Skin of body (tissue), 1 donor: ENCODE measurements at regions not wholly inside any gene's neighbourhood (a gene's known extent, or its start where the extent isn't known, plus 50 kb on each side); places are given as distances from the start of the nearest gene placed in this dataset.
"Not testable (repeated sequence)": the region's sequence is repeated elsewhere in the genome, so short reads cannot be mapped to it uniquely, and the experiment has no call there.

ENCODE experiments used
- DNase-seq: peaks from one replicate; lab custom pipeline; 2025; lab: John Stamatoyannopoulos, UW

GRCh38 chr1:229710746-229711145 lies 84.7 kb downstream of the URB2 start:
- no peak for DNase-seq

- DNase-seq: no peak
These were observed 88.3 kb downstream of the URB2 start for GRCh38 chr1:229714306-229714705.

DNA sequence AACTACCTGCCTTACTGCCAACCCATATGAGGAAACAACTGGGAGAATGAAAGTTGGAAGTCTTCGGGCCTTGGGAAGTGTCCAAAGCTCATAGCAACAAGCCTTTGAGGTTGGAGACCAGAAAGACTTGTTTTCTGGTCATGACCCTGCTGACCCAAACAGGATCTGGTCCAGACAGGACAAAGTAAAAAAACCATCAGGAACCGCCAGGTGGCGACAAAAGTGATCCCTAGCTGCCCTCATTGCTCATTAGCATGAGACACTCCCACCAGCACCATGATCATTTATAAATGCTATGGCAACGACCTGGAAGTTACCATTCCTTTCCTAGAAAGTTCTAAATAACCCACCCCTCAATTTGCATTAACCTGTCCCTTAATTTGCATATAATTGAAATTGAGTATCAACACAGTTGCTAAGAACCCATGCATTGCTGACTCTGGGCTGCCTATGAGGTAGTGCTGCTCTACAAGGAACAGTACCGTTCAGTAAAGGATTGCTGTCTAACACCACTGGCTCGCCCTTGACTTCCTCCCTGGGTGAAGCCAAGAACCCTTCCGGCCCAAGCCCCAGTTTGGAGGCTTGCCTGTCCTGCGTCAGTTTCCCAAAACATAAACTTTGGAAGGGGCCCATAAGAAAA lies 89.0 kb downstream of the URB2 start:
- DNase-seq: no peak

DNA sequence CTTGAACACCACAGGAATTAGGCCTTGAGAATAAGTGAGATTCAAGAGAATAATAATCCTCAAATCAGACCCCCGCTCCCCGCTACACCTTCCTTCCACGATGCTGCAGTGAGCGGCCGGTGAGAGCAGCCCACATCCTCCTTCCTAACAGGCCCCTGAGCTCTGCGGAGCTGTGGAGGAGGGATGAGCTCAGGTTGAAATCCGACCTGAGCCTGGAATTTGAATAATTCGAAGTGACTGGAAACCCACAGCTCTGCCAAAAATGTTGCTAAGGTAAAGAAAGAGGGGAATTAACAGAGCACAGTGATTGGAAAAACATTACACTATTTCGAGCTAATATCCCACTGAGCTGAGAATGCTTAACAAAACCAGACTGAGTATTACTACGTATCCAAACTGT lies 90.0 kb downstream of the URB2 start:
- DNase-seq: no peak

DNA sequence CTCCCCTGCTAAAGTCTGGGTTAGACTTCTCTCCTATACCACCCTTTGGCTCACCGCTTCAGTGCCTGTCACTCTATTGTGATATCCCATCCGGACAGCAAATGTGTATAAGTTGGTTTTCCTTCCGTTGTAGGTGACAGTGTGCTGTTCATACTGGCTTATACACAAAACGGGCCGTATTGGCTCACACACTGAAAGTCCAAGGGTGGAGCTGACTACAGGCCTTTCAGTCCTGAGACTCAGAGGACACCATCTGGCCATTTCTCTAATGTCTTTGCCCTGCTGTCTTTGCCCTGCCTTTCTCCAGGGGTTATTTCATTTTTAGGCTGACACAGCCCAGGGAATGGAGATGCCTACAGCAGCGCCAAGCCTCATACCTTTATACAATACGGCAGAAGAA lies 90.7 kb downstream of the URB2 start:
- DNase-seq: no peak

DNA sequence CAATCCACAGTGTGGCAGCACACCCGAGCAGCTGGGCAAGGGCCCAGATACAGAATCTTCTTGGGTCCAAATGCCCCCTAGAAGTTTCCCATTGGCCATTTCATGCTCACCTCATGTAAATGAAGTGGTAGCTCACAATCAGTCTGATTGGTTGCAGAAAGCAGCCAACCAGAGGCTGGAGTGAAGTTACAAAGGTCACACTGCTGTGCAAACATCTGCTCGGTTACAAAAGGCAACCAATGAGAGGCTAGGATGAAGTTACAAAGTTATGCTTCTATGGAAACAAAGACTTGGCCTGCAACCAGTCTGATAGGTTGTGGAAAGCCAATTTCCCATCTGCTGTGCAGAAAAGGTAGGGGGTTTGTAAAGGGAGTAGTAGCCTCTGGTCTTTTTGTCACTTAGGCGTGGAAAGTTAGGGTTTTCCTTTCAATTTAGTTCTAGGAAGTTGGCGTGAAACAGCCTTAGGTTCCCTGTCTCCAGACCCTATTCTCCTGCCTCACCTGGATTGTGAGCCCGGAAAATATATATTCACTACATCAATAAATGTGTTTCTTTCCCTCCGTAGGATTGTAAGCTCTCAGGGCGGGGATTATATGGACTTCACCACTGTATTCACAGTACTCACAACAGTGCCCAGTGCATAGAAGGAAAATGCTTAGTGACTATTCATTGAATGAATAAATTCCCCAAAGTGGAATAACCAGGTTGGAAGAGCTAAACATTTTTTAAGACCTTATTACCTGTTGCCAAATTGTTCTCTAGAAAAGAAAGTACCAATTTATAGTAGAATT lies 91.9 kb downstream of the URB2 start:
- no peak for DNase-seq

GRCh38 chr1:229726061-229726460 lies 100.0 kb downstream of the URB2 start:
- DNase-seq: no peak

- no peak for DNase-seq
These were observed 103.9 kb downstream of the URB2 start for GRCh38 chr1:229729916-229730315.

DNA sequence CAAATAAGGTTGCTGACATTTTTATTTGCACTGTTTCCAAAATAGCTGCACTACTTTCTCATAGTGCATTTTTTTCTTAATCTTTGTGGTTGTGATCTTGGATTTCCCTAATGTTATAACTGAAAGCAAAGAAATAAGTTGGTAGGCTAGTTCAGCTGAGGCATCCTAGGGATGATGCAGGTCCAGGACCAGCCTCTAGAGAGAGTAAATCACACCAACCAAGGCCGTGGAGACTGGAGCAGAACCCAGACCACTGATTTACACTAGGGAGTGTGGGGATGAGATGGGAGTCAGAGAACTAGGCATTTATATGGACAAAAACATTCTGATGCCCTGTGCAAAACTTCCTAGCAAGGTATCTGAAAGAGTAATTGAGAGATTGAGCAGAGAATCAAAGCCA lies 104.5 kb downstream of the URB2 start:
- no peak for DNase-seq

GRCh38 chr1:229732061-229732460 lies 106.0 kb downstream of the URB2 start:
- no peak for DNase-seq

- no peak for DNase-seq
These were observed 110.3 kb downstream of the URB2 start for GRCh38 chr1:229736376-229736775.

DNA sequence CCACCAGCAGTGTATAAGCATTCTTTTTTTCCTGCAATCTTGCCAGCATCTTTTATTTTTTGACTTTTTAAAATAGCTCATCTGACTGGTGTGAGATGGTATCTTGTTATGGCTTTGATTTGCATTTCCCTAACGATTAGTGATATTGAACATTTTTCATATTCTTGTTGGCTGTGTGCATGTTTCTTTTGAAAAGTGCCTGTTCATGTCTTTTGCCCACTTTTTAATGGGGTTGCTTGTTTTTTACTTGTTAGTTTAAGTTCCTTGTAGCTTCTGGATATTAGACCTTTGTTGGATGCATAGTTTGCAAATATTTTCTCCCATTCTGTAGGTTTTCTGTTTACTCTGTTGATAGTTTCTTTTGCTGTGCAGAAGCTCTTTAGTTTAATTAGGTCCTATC lies 116.6 kb downstream of the URB2 start:
- not testable (repeated sequence) for DNase-seq

- no peak for DNase-seq
These were observed 123.9 kb downstream of the URB2 start for GRCh38 chr1:229749992-229750391.

GRCh38 chr1:229751610-229752009 lies 125.6 kb downstream of the URB2 start:
- no peak for DNase-seq

DNA sequence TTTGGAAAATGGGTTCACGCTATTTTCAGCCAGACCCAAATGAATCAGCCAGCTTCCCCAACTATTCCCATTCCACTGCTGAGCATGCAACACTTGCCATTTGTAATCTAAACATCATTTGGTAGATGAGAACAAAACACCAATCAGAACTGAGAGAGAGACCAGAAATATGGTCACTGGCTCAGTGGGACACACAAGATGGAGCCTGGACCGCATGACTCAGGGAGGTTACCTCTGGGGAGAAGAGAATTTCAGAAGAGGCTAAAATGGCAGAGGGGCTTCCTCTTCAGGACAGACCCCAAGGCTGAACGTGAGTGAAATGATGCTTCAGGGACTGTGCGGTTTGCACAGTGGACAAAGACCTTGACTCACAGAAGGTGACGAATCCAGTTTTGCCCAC lies 126.6 kb downstream of the URB2 start:
- no peak for DNase-seq

DNA sequence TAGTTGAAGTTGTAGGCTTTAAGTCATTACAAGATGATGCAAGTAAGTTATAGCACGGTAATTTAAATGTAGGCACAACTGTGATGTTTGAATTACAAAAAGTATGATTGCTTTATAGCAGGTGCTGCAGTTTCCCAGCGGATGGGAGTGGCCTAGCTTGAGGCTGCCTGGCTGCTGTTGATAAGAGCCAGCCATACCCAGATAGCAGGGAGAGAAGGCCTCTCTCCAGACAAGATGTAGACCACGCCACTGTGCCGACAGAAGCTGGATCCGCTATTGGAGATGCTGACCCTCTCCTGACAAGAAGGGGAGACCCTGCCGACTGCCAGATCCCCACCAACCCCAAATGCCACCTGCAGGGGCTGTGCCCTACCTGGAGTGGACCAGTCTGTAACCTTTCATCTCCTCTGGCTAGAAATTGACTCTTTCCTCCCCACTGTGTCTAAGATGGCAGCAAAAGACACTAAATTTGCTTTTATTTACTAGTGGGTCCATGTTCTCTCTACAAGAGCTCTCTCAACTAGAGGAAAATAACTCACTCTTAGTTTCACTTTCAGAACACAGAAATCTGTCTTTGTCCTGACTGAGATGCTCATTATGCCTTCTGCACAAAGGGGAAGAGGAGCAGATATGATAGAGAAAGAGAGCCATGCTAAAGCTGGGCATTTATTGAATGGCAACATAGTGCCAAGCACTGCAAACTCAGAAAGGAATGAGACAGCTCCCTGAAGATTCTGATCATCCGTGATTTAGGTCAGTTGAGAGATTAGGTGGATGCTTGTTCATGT lies 127.9 kb downstream of the URB2 start:
- DNase-seq: no peak

GRCh38 chr1:229756666-229757065 lies 130.6 kb downstream of the URB2 start:
- no peak for DNase-seq

- no peak for DNase-seq
These were observed 131.2 kb downstream of the URB2 start for GRCh38 chr1:229757226-229757625.

DNA sequence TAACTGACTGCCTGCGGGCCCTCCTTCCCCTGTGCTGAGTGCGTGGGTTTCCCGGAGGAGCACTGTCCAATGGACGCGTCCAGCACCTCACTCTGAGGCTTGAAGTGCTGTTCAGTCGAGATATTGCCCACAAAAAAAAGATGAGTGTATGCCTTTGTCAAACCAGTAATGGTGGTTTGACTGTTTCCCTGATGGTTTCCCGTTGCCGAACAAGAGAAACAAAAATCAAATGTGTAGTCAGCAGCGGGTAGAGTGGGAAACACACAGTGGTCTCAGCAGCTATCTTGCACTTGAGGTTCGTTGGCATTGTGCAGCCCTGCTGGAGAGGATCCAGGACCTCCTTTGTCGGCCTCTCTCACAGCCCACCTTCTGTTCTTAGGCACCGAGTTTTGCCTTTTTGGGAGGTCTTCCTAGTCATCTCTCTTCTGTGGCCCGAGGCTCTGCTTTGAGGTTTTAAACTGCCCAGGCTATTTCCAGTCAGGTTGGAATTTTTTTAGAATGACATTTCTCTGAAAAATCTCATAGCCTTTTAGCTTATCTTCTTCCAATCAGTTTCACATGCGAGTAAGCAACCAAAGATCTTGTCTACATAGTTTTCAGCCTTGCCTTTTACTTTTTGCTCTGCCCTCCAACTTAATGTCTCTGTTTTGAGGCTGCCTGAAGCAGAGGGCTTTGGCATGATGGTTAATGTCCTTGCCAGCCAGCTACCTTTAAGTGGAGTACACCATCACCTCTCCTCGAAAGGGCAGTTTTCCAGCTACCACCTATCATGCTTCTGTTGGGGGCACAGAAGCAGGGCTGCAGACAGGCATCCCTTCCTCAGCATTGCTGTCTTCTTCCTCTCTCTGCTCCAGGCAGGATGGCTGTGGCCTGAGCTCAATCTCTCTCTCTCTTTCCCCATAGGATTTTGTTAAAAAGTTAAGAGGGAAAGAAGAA lies 132.3 kb downstream of the URB2 start:
- DNase-seq: no peak

DNA sequence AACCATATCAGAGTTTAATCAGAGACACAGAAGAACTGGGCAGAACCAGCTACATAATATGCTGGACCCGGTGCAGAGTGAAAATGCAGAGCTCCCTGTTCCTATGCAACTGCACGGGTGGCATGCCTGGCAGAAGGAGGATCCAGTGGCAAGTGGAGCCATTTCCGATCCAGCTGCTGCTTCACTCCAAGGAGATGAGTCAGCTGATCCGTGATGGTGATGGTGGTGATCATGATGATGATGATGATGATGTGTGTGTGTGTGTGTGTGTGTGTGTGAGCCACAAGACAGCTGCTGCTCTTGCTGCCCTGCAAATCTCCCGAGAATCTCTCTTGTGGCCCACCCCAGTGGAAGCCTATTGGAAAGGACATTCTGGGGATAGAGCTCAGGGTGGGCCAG lies 133.0 kb downstream of the URB2 start:
- no peak for DNase-seq

GRCh38 chr1:229759586-229759985 lies 133.5 kb downstream of the URB2 start:
- no peak for DNase-seq
